HepG2 (cell line): ENCODE measurements at regions not wholly inside any gene's neighbourhood (a gene's known extent, or its start where the extent isn't known, plus 50 kb on each side); places are given as distances from the start of the nearest gene placed in this dataset.

Source experiments
- ATAC-seq: fragments of 200-7000 bp; cut with Tn5 transposase; 3 replicates; pipeline ENCODE4 v1.9.1; 2020; ENCODE audit warnings: mild to moderate bottlenecking, moderate library complexity
- BruUV-seq: library from RNA; stranded (reverse); fragments of 400-500 nt; replicated peaks from 2 replicates; lab custom pipeline; 2021; lab: Mats Ljungman, UMichigan
- CTCF ChIA-PET: fragments of 300-600 bp; formaldehyde crosslinking; extraction: SDS; loops from one replicate; lab custom pipeline; 2021; ENCODE audit warnings: low total read pairs, inconsistent platforms, low intra/inter-chr PET ratio; lab: Yijun Ruan, JAX
- POLR2A ChIA-PET: fragments of 350-600 bp; sonication (Branson Sonifier 250); formaldehyde crosslinking; loops from one replicate; lab custom pipeline; 2020; ENCODE audit warnings: antibody characterized with exemption, inconsistent platforms; lab: Yijun Ruan, JAX
- DNase-seq: peaks from one replicate; pipeline ENCODE4 v3.0.0-alpha.2; 2015; ENCODE audit warnings: low spot score
- FAIRE-seq: peaks from 3 replicates; lab custom pipeline; 2011; peaks lifted over from hg19 to GRCh38; lab: Jason Lieb, UNC
- H2AFZ ChIP-seq: one replicate; pipeline ENCODE4 v1.6.1; 2011; ENCODE audit warnings: low read length, inconsistent platforms
- H3K27ac ChIP-seq: fragments of 300-600 bp; 3 replicates; pipeline ENCODE4 v1.8.0; 2011; ENCODE audit warnings: mixed run types, mild to moderate bottlenecking, mixed read lengths, low read length, inconsistent platforms; ENCODE audit not compliant: insufficient read depth; ENCODE audit errors: extremely low read length
- H3K27me3 ChIP-seq, 2 experiments: fragments of 200-600 bp in 1 of 2; 2 replicates in 1 of 2; 3 replicates in 1 of 2; pipeline versions ENCODE4 v1.6.0 to v1.8.0; 2011; ENCODE audit warnings: low read length in 2 of 2, mild to moderate bottlenecking in 2 of 2, moderate library complexity in 2 of 2, inconsistent platforms in 1 of 2; ENCODE audit not compliant: insufficient read depth in 2 of 2, control insufficient read depth in 1 of 2
- H3K36me3 ChIP-seq, 2 experiments: fragments of 200-600 bp in 1 of 2; replicated peaks in 1 of 2; 2 replicates in 1 of 2; 3 replicates in 1 of 2; pipeline versions ENCODE4 v1.5.1 to v1.8.0; 2011; ENCODE audit warnings: low read length in 2 of 2, inconsistent platforms in 1 of 2; ENCODE audit not compliant: insufficient read depth in 2 of 2, control insufficient read depth in 1 of 2
- H3K4me1 ChIP-seq: 2 replicates; pipeline ENCODE4 v1.5.1; 2012; ENCODE audit warnings: low read length, inconsistent platforms; ENCODE audit not compliant: insufficient read depth
- H3K4me2 ChIP-seq: 2 replicates; pipeline ENCODE4 v1.6.0; 2011; ENCODE audit warnings: low read depth, low read length, inconsistent platforms
- H3K4me3 ChIP-seq, 3 experiments: fragments of 200-600 bp in 1 of 3; sonication (generic), shearing (Covaris generic) in 1 of 3; replicated peaks in 1 of 3; 2 replicates each; pipeline ENCODE4 v1.5.1; 2011 to 2016; ENCODE audit warnings: low read length in 3 of 3, inconsistent platforms in 2 of 3, low read depth in 2 of 3, mild to moderate bottlenecking in 2 of 3, control low read depth in 1 of 3, mixed read lengths in 1 of 3; ENCODE audit not compliant: insufficient read depth in 1 of 3
- H3K79me2 ChIP-seq: one replicate; pipeline ENCODE4 v1.6.1; 2011; ENCODE audit warnings: low read length, inconsistent platforms; ENCODE audit not compliant: insufficient read depth
- H3K9ac ChIP-seq: 2 replicates; pipeline ENCODE4 v1.6.0; 2011; ENCODE audit warnings: mild to moderate bottlenecking, low read depth, low read length, inconsistent platforms; ENCODE audit not compliant: insufficient read depth
- H3K9me3 ChIP-seq: 2 replicates; pipeline ENCODE4 v1.5.1; 2012; ENCODE audit warnings: mild to moderate bottlenecking, low read length
- H4K20me1 ChIP-seq: 2 replicates; pipeline ENCODE4 v1.6.0; 2011; ENCODE audit warnings: inconsistent platforms, mild to moderate bottlenecking, low read length, moderate library complexity; ENCODE audit not compliant: insufficient read depth
- GABPB1 ChIP-seq: IDR thresholded peaks from 2 replicates; pipeline ENCODE4 v1.6.1; 2016; ENCODE audit warnings: mild to moderate bottlenecking, missing genetic modification reagents, moderate library complexity, missing compliant biosample characterization
- ZNF431 ChIP-seq: sonication (generic); formaldehyde crosslinking; IDR thresholded peaks from 2 replicates; pipeline ENCODE4 v1.9.0; 2022; ENCODE audit warnings: missing genetic modification reagents, low read depth, mild to moderate bottlenecking, borderline replicate concordance
- ZNF562 ChIP-seq: sonication (generic); formaldehyde crosslinking; IDR thresholded peaks from 2 replicates; pipeline ENCODE4 v1.8.0; 2022; ENCODE audit warnings: missing genetic modification reagents, borderline replicate concordance
- ZNF687 ChIP-seq: sonication (generic); formaldehyde crosslinking; IDR thresholded peaks from 2 replicates; pipeline ENCODE4 v1.5.1; 2020; ENCODE audit warnings: mild to moderate bottlenecking, missing genetic modification reagents, moderate library complexity
- ZSCAN22 ChIP-seq: sonication (generic); formaldehyde crosslinking; IDR thresholded peaks from 2 replicates; pipeline ENCODE4 v1.4.0; 2020; ENCODE audit warnings: mild to moderate bottlenecking, missing genetic modification reagents
- WGBS: methylation state at CpG from one replicate; pipeline ENCODE4 v1.1.6; 2017; ENCODE audit warnings: low lambda C conversion rate; 5-methylcytosine and 5-hydroxymethylcytosine counted together
- in situ Hi-C: cut with HindIII; loops from 2 replicates; pipeline ENCODE4 v1.10.0; 2017; ENCODE audit warnings: low pct_unique_long_range_greater_than_20kb; ENCODE audit not compliant: extremely low pct_ligation_motif_present
- intact Hi-C: fragments of 100-400 bp; cut with micrococcal nuclease; formaldehyde crosslinking; loops from one replicate; pipeline ENCODE4 v1.10.0; 2022; ENCODE audit not compliant: unreplicated experiment
- TF ChIP-seq, protein P1 (sequence below): sonication (generic); IDR thresholded peaks from 2 replicates; pipeline ENCODE4 v1.6.1; 2016; ENCODE audit warnings: low read depth, borderline replicate concordance

- no peak for TF ChIP-seq ZNF562 (CRISPR knock-in tag)
- TF ChIP-seq, all 625 proteins: peak for 6
Measured at GRCh38 chr9:129423216-129423615, 197.7 kb downstream of the C9orf50 start (continued).

DNA sequence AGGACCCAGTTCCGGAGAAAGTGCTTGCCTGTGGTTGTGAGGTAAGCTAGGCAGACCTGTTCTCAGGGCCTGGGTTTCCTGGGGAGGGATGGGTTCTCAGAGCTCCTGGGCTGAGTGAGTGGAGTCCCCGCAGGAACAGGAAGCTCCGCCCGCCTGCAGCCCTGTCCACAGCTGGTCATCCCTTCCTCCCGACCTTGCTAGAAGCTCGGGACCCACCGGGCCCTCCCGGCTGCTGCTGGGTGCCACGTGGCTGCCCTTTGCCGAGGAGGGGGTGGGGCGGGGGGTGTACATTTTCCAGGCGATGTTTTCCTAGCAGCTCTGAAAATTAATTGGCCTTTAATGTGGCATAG, 198.1 kb downstream of the C9orf50 start:
- Histone ChIP-seq H3K27me3 (peaks cover 7 to 39% of the 10 kb centered on the region in 2 experiments; a peak in 4 of 5 replicates), H3K9me3 (no peaks in the 10 kb centered on the region), H4K20me1 (no peaks in the 10 kb centered on the region), H3K79me2 (no peaks in the 10 kb centered on the region), H3K4me2 (peak overlapping the region; percentile 47; the same call in 1 of the 2 replicates), H3K9ac (no peak overlapping the region), H3K36me3 (no peaks in the 10 kb centered on the region), H3K27ac (no peak overlapping the region), H2AFZ (no peak overlapping the region), H3K4me3 (peak overlapping the region in 1 of 3 experiments; percentile 40; a peak in 1 of 6 replicates), H3K4me1 (peaks cover 32% of the 10 kb centered on the region)
- WGBS = 20% methylated on average over 8 of the region's 12 CpGs
- FAIRE-seq (no peak), ATAC-seq (peak; percentile 16; the same call in 2 of the 3 replicates), DNase-seq (no peak)
- BruUV-seq = no TSS peak
- TF ChIP-seq ZNF431 (CRISPR knock-in tag) = no peak
- TF ChIP-seq ZSCAN22 (CRISPR knock-in tag) = 0 out of 2 replicates have a peak, but pooled peaks have one; percentile 18
- TF ChIP-seq ZNF687 = peak; percentile 52
- TF ChIP-seq, protein P1, sequence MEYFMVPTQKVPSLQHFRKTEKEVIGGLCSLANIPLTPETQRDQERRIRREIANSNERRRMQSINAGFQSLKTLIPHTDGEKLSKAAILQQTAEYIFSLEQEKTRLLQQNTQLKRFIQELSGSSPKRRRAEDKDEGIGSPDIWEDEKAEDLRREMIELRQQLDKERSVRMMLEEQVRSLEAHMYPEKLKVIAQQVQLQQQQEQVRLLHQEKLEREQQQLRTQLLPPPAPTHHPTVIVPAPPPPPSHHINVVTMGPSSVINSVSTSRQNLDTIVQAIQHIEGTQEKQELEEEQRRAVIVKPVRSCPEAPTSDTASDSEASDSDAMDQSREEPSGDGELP = peak; percentile 10; the same call in 1 of the 2 replicates
- 0 out of 2 replicates have a peak, but pooled peaks have one; percentile 13 for TF ChIP-seq GABPB1
- intact Hi-C loops = no loop called here
- in situ Hi-C loops = no loop called here
- ChIA-PET POLR2A (interaction anchor here (0.8 to 0.9 kb wide), 2 partner anchors 74 to 79 kb away, joined by 3 to 5 read pairs; no protein-coding TSS in a partner anchor), CTCF (no interaction called here)
